HG03103 (cell line): ENCODE measurements at regions not wholly inside any gene's neighbourhood (a gene's known extent, or its start where the extent isn't known, plus 50 kb on each side); places are given as distances from the start of the nearest gene placed in this dataset.

Source experiments
- ATAC-seq: cut with Tn5 transposase; IDR thresholded peaks from one replicate; pipeline ENCODE4 v1.9.1; 2021; ENCODE audit warnings: low read depth; ENCODE audit not compliant: unreplicated experiment

DNA sequence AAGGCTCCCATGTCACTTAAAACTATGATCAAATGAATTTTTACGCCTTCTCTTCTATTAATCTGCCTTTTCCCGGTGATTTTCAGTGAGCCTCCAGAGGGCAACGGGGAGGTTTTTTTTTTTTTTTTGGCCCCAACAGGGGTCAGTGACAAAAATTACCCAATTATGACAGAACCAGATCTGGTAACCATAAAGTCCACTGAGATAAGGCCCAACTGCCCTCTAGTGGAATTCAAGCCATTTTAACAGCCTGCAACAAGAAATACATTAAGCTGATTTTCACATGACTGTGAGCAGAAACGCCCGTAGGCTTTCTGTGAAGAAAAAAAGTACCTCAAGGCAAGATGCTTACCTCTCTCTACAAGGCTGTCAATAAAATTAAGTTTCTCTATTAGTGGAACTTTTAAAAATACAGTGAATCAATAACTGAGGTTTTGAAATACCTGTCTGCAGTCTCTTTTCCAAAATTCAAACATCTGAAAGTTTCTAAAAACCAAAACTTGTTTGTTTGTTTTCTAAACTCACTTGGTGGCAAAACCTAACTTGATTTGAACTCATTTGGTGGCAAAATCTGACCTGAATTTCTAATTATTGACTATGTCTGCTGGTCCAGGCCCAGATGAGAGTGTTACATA is 49.7 kb upstream of the FST start:
- no peak for ATAC-seq
